RWPE2 (cell line): ENCODE measurements at regions not wholly inside any gene's neighbourhood (a gene's known extent, or its start where the extent isn't known, plus 50 kb on each side); places are given as distances from the start of the nearest gene placed in this dataset.
"Not testable (repeated sequence)": the region's sequence is repeated elsewhere in the genome, so short reads cannot be mapped to it uniquely, and the experiment has no call there.

Experiments
- ATAC-seq: fragments of 200-7000 bp; cut with Tn5 transposase; 3 replicates; pipeline ENCODE4 v1.9.1; 2021; ENCODE audit warnings: low read depth
- DNase-seq: peaks from one replicate; pipeline ENCODE4 v3.0.0-alpha.2; 2020; ENCODE audit warnings: low spot score
- H3K27ac ChIP-seq: fragments of 450-650 bp; 2 replicates; pipeline ENCODE4 v1.5.1; 2017; ENCODE audit warnings: mild to moderate bottlenecking; ENCODE audit not compliant: poor library complexity, severe bottlenecking
- H3K27me3 ChIP-seq: fragments of 250-450 bp; sonication (Bioruptor Pico); 2 replicates; pipeline ENCODE4 v1.5.1; 2021; ENCODE audit warnings: mild to moderate bottlenecking, moderate library complexity; ENCODE audit not compliant: insufficient read depth, poor library complexity, severe bottlenecking
- H3K36me3 ChIP-seq: fragments of 250-450 bp; sonication (Bioruptor Pico); 2 replicates; pipeline ENCODE4 v1.5.1; 2020; ENCODE audit warnings: low read depth, mild to moderate bottlenecking, moderate library complexity
- H3K4me1 ChIP-seq: fragments of 250-450 bp; sonication (Bioruptor Pico); 2 replicates; pipeline ENCODE4 v1.5.1; 2021; ENCODE audit warnings: mild to moderate bottlenecking, moderate library complexity; ENCODE audit not compliant: insufficient read depth, poor library complexity, severe bottlenecking
- H3K4me3 ChIP-seq: fragments of 250-450 bp; sonication (Bioruptor Pico); 2 replicates; pipeline ENCODE4 v1.5.1; 2021; ENCODE audit warnings: mild to moderate bottlenecking, moderate library complexity; ENCODE audit not compliant: severe bottlenecking
- H3K9me3 ChIP-seq: fragments of 250-450 bp; sonication (Bioruptor Pico); 2 replicates; pipeline ENCODE4 v1.5.1; 2021; ENCODE audit warnings: mild to moderate bottlenecking, moderate library complexity; ENCODE audit not compliant: severe bottlenecking
- CTCF ChIP-seq: fragments of 450-650 bp; IDR thresholded peaks from one replicate; pipeline ENCODE4 v1.5.1; 2017; ENCODE audit warnings: mild to moderate bottlenecking, moderate library complexity; ENCODE audit not compliant: poor library complexity, severe bottlenecking

- no peak for TF ChIP-seq CTCF
- no peaks in the 10 kb centered on the region for H3K36me3 ChIP-seq
- H3K4me3 ChIP-seq, result no peak overlapping the region
- ATAC-seq, result no peak
- no peaks in the 10 kb centered on the region for H3K4me1 ChIP-seq
- H3K27me3 ChIP-seq, result no peaks in the 10 kb centered on the region
- no peaks in the 10 kb centered on the region for H3K9me3 ChIP-seq
- no peak overlapping the region for H3K27ac ChIP-seq
- DNase-seq, result peak; percentile 29
Observed at GRCh38 chr13:111494641-111495040, 174.2 kb downstream of the TEX29 start.

- not testable (repeated sequence) for H3K4me3 ChIP-seq, H3K36me3 ChIP-seq, H3K9me3 ChIP-seq, H3K4me1 ChIP-seq, DNase-seq, H3K27ac ChIP-seq, H3K27me3 ChIP-seq, ATAC-seq
Observed at GRCh38 chr13:111501596-111502535, 181.4 kb downstream of the TEX29 start.

- TF ChIP-seq CTCF, result no peak
- ATAC-seq (no peak), DNase-seq (no peak)
- no peak overlapping the region for H3K27ac ChIP-seq
- H3K4me3 ChIP-seq, result no peak overlapping the region
- no peaks in the 10 kb centered on the region for H3K27me3 ChIP-seq
- no peaks in the 10 kb centered on the region for H3K4me1 ChIP-seq
- no peaks in the 10 kb centered on the region for H3K9me3 ChIP-seq
- H3K36me3 ChIP-seq, result no peaks in the 10 kb centered on the region
Observed at GRCh38 chr13:111502957-111503356, 182.5 kb downstream of the TEX29 start.

GRCh38 chr13:111503376-111503775, 182.9 kb downstream of the TEX29 start:
- ATAC-seq (no peak), DNase-seq (no peak)
- TF ChIP-seq CTCF, result no peak
- Histone ChIP-seq H3K27me3 (no peaks in the 10 kb centered on the region), H3K4me3 (no peak overlapping the region), H3K27ac (no peak overlapping the region), H3K36me3 (no peaks in the 10 kb centered on the region), H3K9me3 (no peaks in the 10 kb centered on the region), H3K4me1 (no peaks in the 10 kb centered on the region)

- Histone ChIP-seq H3K9me3 (no peaks in the 10 kb centered on the region), H3K4me3 (no peak overlapping the region), H3K4me1 (no peaks in the 10 kb centered on the region), H3K27me3 (no peaks in the 10 kb centered on the region), H3K27ac (no peak overlapping the region), H3K36me3 (no peaks in the 10 kb centered on the region)
- TF ChIP-seq CTCF, result no peak
- no peak for DNase-seq
- no peak for ATAC-seq
Observed at GRCh38 chr13:111503905-111504695, 183.7 kb downstream of the TEX29 start.
